A673 (cell line): ENCODE measurements at regions not wholly inside any gene's neighbourhood (a gene's known extent, or its start where the extent isn't known, plus 50 kb on each side); places are given as distances from the start of the nearest gene placed in this dataset.

Experiments used
- BruUV-seq: library from RNA; stranded (reverse); fragments of 400-500 nt; replicated peaks from 2 replicates; lab custom pipeline; 2021; lab: Mats Ljungman, UMichigan
- CTCF ChIA-PET: fragments of 300-600 bp; sonication (Branson Sonifier 250); formaldehyde crosslinking; loops from one replicate; lab custom pipeline; 2022; ENCODE audit warnings: antibody characterized with exemption; lab: Charles Lee
- POLR2A ChIA-PET: fragments of 300-600 bp; sonication (Branson Sonifier 250); formaldehyde crosslinking; loops from one replicate; lab custom pipeline; 2022; ENCODE audit warnings: antibody characterized with exemption; ENCODE audit not compliant: low non-redundant PET; lab: Charles Lee
- DNase-seq: peaks from one replicate; pipeline ENCODE4 v3.0.0-alpha.2; 2015; ENCODE audit warnings: low spot score
- H3K27ac ChIP-seq: fragments of 200-600 bp; sonication (generic); 2 replicates; pipeline ENCODE4 v1.5.1; 2016; ENCODE audit warnings: mixed run types, low read depth, mild to moderate bottlenecking, mixed read lengths, antibody characterized with exemption, low read length; ENCODE audit not compliant: poor library complexity, severe bottlenecking
- H3K27me3 ChIP-seq: fragments of 200-600 bp; sonication (generic); replicated peaks from 2 replicates; pipeline ENCODE4 v1.6.1; 2017; ENCODE audit warnings: mixed run types, low read depth, mild to moderate bottlenecking, mixed read lengths, antibody characterized with exemption, low read length; ENCODE audit not compliant: insufficient read depth, poor library complexity
- H3K36me3 ChIP-seq: fragments of 200-600 bp; sonication (generic); 2 replicates; pipeline ENCODE4 v1.6.1; 2016; ENCODE audit warnings: mixed run types, mild to moderate bottlenecking, mixed read lengths, antibody characterized with exemption, low read length; ENCODE audit not compliant: insufficient read depth, poor library complexity, severe bottlenecking
- H3K4me1 ChIP-seq: fragments of 200-600 bp; sonication (generic); 2 replicates; pipeline ENCODE4 v1.6.1; 2017; ENCODE audit warnings: mixed run types, mild to moderate bottlenecking, mixed read lengths, antibody characterized with exemption, low read length; ENCODE audit not compliant: insufficient read depth, poor library complexity, severe bottlenecking
- H3K4me3 ChIP-seq: fragments of 200-600 bp; sonication (generic); 2 replicates; pipeline ENCODE4 v1.5.1; 2016; ENCODE audit warnings: low read depth, mixed run types, mild to moderate bottlenecking, mixed read lengths, low read length; ENCODE audit not compliant: poor library complexity, severe bottlenecking
- H3K9me3 ChIP-seq: fragments of 200-600 bp; sonication (generic); 2 replicates; pipeline ENCODE4 v1.6.1; 2016; ENCODE audit warnings: mixed run types, low read depth, mild to moderate bottlenecking, mixed read lengths, antibody characterized with exemption, low read length; ENCODE audit not compliant: poor library complexity, severe bottlenecking
- CTCF ChIP-seq: fragments of 300-800, 200-600 bp; sonication (generic); conservative IDR thresholded peaks from 2 replicates; pipeline ENCODE4 v1.5.1; 2017; ENCODE audit warnings: low read depth, mild to moderate bottlenecking, antibody characterized with exemption, low read length, moderate library complexity, mixed read lengths
- EZH2 ChIP-seq: fragments of 200-600 bp; sonication (generic); IDR thresholded peaks from 2 replicates; pipeline ENCODE4 v1.6.1; 2017; ENCODE audit warnings: borderline replicate concordance, low read depth, mild to moderate bottlenecking, mixed read lengths, antibody characterized with exemption, low read length; ENCODE audit not compliant: poor library complexity, severe bottlenecking
- intact Hi-C: fragments of 100-400 bp; cut with micrococcal nuclease; formaldehyde crosslinking; loops from one replicate; pipeline ENCODE4 v1.10.0; 2022; ENCODE audit not compliant: unreplicated experiment

DNA sequence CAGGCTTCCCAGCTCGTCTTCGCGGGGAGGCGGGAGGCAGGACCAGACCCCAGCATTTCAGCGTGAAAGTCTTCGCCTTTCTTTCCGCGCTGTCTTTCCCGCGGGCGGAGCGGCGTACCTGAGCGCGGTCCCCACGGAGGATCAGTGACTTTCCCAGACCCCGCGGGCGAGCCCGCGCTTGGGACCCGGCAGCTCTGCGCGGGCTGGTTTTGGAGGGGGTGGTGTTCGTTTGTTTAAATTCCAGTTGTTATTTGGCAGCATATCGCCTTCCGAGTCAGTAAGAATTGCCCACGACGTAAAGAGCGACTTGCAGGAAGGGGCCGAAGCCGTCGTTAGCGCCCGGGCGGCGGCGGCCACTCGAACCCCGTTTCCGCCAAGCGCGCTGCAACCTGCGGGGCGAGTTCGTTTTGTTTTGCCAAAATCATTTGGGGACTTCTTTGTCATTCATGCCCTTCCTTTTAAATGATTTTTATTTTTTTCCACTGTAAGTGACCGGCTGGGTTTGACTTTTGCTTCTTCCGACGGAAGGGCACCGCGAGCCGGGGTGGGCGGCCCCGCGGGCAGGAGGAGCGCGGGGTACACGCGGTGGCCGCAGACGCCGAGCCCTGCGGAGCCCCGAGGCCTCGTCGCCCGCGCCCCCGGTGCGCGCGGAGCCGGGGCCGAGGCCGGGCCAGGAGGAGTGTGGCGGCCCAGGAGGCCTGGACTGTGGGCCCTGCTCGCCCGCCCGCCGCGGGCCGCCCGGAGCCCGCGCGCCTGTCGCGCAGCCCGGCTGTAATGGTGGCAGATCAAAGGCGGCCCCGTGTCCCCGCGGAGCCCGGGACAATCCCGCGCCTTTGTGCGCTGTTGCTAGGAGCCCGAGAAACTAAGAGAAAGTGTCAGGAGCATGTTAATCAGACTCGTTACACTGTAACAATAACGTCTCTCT lies 75.9 kb downstream of the ZIC5 start:
- no peak for TF ChIP-seq CTCF
- no peak for TF ChIP-seq EZH2

DNA sequence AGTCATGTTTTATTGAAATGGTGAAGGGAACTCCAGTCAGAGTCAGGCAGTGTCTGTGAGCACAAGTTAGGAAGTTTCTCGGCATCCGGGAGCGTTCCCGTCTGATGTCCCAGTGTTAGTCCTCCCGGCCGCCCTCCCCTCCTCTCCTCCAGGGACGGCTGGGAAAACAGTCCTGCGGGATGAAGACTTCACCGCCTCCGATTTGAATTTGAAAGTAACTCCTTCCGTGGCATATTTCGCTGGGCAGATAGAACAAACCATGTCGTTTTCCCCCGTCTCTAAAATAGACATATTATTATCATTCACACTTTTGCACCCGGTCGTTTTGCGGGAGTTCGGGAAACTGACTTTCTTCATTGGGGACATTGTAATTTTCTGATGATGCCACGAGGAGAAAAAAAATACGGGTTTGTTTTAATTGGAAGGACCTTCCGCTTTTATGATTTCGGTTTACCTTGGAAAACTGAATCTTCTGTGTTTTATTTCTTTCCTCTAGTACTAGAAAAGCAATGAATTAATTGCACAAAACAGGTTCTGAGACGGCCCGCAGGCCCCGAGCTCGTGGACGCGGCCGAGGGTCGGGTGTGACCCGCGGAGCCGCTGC lies 76.6 kb downstream of the ZIC5 start:
- TF ChIP-seq EZH2 (no peak), CTCF (no peak)
- intact Hi-C loops, result no loop called here
- Histone ChIP-seq H3K27me3 (no peaks in the 10 kb centered on the region), H3K4me3 (no peak overlapping the region), H3K9me3 (no peaks in the 10 kb centered on the region), H3K36me3 (no peaks in the 10 kb centered on the region), H3K4me1 (no peaks in the 10 kb centered on the region), H3K27ac (no peak overlapping the region)
- ChIA-PET POLR2A (no interaction called here), CTCF (no interaction called here)
- BruUV-seq, result no TSS peak
- DNase-seq, result no peak

More for the DNA sequence above, 75.9 kb downstream of the ZIC5 start:
- H3K9me3 ChIP-seq, result no peaks in the 10 kb centered on the region
- H3K27me3 ChIP-seq, result no peaks in the 10 kb centered on the region
- no peaks in the 10 kb centered on the region for H3K36me3 ChIP-seq
- H3K27ac ChIP-seq, result no peak overlapping the region
- no peak overlapping the region for H3K4me3 ChIP-seq
- POLR2A ChIA-PET, result no interaction called here
- intact Hi-C loops, result no loop called here
- CTCF ChIA-PET, result no interaction called here
- DNase-seq, result no peak
- no TSS peak for BruUV-seq
- no peaks in the 10 kb centered on the region for H3K4me1 ChIP-seq

- intact Hi-C loops, result no loop called here
- Histone ChIP-seq H3K27me3 (no peaks in the 10 kb centered on the region), H3K4me3 (no peak overlapping the region), H3K27ac (no peak overlapping the region), H3K36me3 (no peaks in the 10 kb centered on the region), H3K9me3 (no peaks in the 10 kb centered on the region), H3K4me1 (no peaks in the 10 kb centered on the region)
- TF ChIP-seq CTCF, result no peak
- TF ChIP-seq EZH2, result no peak
- ChIA-PET POLR2A (no interaction called here), CTCF (no interaction called here)
- no TSS peak for BruUV-seq
- DNase-seq, result no peak
Measured at GRCh38 chr13:99894105-99894839, 77.3 kb downstream of the ZIC5 start.
